ENCODE measurements at regions not wholly inside any gene's neighbourhood (a gene's known extent, or its start where the extent isn't known, plus 50 kb on each side); places are given as distances from the start of the nearest gene placed in this dataset.

GRCh38 chr13:85265296-85265695 is 533.9 kb downstream of the SLITRK6 start:
- no peaks in the 10 kb centered on the region for H3K36me3 ChIP-seq
- no peak for DNase-seq
- no peaks in the 10 kb centered on the region for H3K9me3 ChIP-seq
- H3K27me3 ChIP-seq = no peaks in the 10 kb centered on the region
- WGBS, 2 donors = 41 to 54% methylated on average over 3 of the region's 3 CpGs
- H3K27ac ChIP-seq = no peak overlapping the region
- H3K4me3 ChIP-seq = no peak overlapping the region
- H3K4me1 ChIP-seq = no peaks in the 10 kb centered on the region
- TF ChIP-seq POLR2A (IDR thresholded peaks at IDR 0.05) (no peak), CTCF (IDR thresholded peaks at IDR 0.05) (no peak)
- intact Hi-C loops (cut with DNase I) = no loop called here

GRCh38 chr13:85262499-85262898 is 536.7 kb downstream of the SLITRK6 start:
- no peaks in the 10 kb centered on the region for H3K36me3 ChIP-seq
- no peak overlapping the region for H3K27ac ChIP-seq
- H3K9me3 ChIP-seq = no peaks in the 10 kb centered on the region
- WGBS, 2 donors = 83 to 91% methylated on average over 2 of the region's 2 CpGs
- DNase-seq = no peak
- no peak overlapping the region for H3K4me3 ChIP-seq
- no peak for TF ChIP-seq CTCF (IDR thresholded peaks at IDR 0.05)
- TF ChIP-seq POLR2A (IDR thresholded peaks at IDR 0.05) = no peak
- intact Hi-C loops (cut with DNase I) = no loop called here
- H3K27me3 ChIP-seq = no peaks in the 10 kb centered on the region
- no peaks in the 10 kb centered on the region for H3K4me1 ChIP-seq

GRCh38 chr13:85261757-85262346 is 537.4 kb downstream of the SLITRK6 start:
- TF ChIP-seq POLR2A (IDR thresholded peaks at IDR 0.05) (no peak), CTCF (IDR thresholded peaks at IDR 0.05) (peak in 3 of 6 experiments; percentile 23 to 36 (median 26))
- Histone ChIP-seq H3K9me3 (no peaks in the 10 kb centered on the region), H3K4me3 (no peak overlapping the region), H3K27me3 (no peaks in the 10 kb centered on the region), H3K27ac (no peak overlapping the region), H3K4me1 (no peaks in the 10 kb centered on the region), H3K36me3 (no peaks in the 10 kb centered on the region)
- no peak for DNase-seq
- intact Hi-C loops (cut with DNase I) = no loop called here
- WGBS, 2 donors = 6 to 23% methylated on average over 1 of the region's 1 CpG

GRCh38 chr13:85260896-85261295 is 538.3 kb downstream of the SLITRK6 start:
- Histone ChIP-seq H3K4me1 (no peaks in the 10 kb centered on the region), H3K4me3 (no peak overlapping the region), H3K36me3 (no peaks in the 10 kb centered on the region), H3K27me3 (no peaks in the 10 kb centered on the region), H3K27ac (no peak overlapping the region), H3K9me3 (no peaks in the 10 kb centered on the region)
- no peak for DNase-seq
- TF ChIP-seq CTCF (IDR thresholded peaks at IDR 0.05) = no peak
- TF ChIP-seq POLR2A (IDR thresholded peaks at IDR 0.05) = no peak
- intact Hi-C loops (cut with DNase I) = no loop called here
- WGBS, 2 donors = 87 to 100% methylated on average over 1 of the region's 1 CpG

GRCh38 chr13:85255978-85256377 is 543.2 kb downstream of the SLITRK6 start:
- Histone ChIP-seq H3K27me3 (no peaks in the 10 kb centered on the region), H3K9me3 (no peaks in the 10 kb centered on the region), H3K4me3 (no peak overlapping the region), H3K36me3 (no peaks in the 10 kb centered on the region), H3K27ac (no peak overlapping the region), H3K4me1 (no peaks in the 10 kb centered on the region)
- intact Hi-C loops (cut with DNase I) = no loop called here
- 76 to 78% methylated on average over 2 of the region's 2 CpGs for WGBS, 2 donors
- DNase-seq = no peak
- TF ChIP-seq CTCF (IDR thresholded peaks at IDR 0.05) = no peak

Data from esophagus squamous epithelium (tissue), 5 donors.